ENCODE measurements at regions not wholly inside any gene's neighbourhood (a gene's known extent, or its start where the extent isn't known, plus 50 kb on each side); places are given as distances from the start of the nearest gene placed in this dataset.

DNA sequence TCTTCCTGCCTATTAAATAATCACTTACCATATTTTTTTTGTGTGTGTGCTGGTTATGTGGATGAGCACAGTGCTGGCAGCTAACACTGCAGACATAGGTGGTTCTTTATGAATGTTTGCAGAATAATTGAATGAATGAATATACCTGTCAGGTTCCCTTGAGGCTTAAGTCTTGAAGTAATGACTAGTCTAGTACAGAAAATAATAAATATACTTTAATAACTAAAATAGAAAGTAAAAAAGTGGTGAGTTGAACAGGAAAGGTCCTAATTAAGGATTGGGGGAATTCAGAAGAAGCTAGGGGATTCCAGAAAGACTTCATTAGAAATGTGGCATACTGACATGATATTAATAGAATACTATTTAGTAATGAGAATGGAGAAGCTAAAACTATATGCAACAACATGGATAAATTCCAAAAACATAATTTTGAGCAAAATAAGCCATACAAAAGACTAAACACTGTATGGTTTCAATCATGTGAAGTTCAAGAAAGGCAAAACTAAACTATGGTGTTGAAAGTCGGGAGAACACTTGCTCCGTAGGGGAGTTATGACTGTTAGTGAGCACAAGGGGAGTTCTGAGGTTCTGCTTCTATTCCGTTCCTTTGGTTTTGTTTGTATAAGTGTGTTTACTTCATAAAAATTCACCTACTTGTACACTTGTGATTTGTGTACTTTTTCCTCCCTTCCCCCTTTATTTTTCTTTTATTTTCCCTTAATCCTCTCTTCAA is 464.6 kb downstream of the MTX2 start:
- ChIA-PET POLR2A (no interaction called here), CTCF (interaction anchor here (0.6 kb wide), 1 partner anchor 34 kb away, joined by 3 read pairs; no protein-coding TSS in a partner anchor)
- Histone ChIP-seq H3K9me3 (ENCODE audit: control insufficient read depth, insufficient read depth, low read length) (no peaks in the 10 kb centered on the region), H3K27ac (ENCODE audit: low read depth, low read length) (no peak overlapping the region), H3K4me3 (ENCODE audit: low read depth, low read length) (no peak overlapping the region), H3K27me3 (ENCODE audit: control insufficient read depth, insufficient read depth, low read length) (no peaks in the 10 kb centered on the region)
- no peak for DNase-seq (ENCODE audit: low read depth, low spot score)
- TF ChIP-seq, protein P1, sequence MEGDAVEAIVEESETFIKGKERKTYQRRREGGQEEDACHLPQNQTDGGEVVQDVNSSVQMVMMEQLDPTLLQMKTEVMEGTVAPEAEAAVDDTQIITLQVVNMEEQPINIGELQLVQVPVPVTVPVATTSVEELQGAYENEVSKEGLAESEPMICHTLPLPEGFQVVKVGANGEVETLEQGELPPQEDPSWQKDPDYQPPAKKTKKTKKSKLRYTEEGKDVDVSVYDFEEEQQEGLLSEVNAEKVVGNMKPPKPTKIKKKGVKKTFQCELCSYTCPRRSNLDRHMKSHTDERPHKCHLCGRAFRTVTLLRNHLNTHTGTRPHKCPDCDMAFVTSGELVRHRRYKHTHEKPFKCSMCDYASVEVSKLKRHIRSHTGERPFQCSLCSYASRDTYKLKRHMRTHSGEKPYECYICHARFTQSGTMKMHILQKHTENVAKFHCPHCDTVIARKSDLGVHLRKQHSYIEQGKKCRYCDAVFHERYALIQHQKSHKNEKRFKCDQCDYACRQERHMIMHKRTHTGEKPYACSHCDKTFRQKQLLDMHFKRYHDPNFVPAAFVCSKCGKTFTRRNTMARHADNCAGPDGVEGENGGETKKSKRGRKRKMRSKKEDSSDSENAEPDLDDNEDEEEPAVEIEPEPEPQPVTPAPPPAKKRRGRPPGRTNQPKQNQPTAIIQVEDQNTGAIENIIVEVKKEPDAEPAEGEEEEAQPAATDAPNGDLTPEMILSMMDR (IDR thresholded peaks at IDR 0.05; ENCODE audit: low read depth, low read length) = no peak

DNA sequence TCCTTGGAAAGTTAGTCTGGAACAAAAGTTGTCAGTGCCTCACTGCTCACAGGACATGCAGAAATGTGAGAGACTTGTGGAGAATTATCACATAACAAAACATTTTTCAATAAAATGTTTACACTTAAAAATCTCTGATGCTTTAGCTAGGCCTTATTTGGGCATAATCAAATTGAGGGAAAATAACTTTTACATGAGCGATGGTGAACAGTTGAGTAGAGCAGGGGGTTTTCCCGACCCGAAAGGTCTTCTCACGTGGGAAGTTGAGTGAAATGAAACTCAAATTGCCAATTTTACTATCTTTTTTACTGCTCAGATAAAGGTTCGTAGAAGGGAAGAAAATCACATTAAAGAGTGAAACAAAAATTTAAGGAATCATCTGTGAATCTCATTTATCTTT is 465.6 kb downstream of the MTX2 start:
- no peak for DNase-seq (ENCODE audit: low read depth, low spot score)
- Histone ChIP-seq H3K4me3 (ENCODE audit: low read depth, low read length) (no peak overlapping the region), H3K27me3 (ENCODE audit: control insufficient read depth, insufficient read depth, low read length) (no peaks in the 10 kb centered on the region), H3K27ac (ENCODE audit: low read depth, low read length) (no peak overlapping the region), H3K9me3 (ENCODE audit: control insufficient read depth, insufficient read depth, low read length) (no peaks in the 10 kb centered on the region)
- CTCF ChIA-PET = no interaction called here
- TF ChIP-seq, protein P1 (IDR thresholded peaks at IDR 0.05; ENCODE audit: low read depth, low read length) = no peak
- POLR2A ChIA-PET = no interaction called here

DNA sequence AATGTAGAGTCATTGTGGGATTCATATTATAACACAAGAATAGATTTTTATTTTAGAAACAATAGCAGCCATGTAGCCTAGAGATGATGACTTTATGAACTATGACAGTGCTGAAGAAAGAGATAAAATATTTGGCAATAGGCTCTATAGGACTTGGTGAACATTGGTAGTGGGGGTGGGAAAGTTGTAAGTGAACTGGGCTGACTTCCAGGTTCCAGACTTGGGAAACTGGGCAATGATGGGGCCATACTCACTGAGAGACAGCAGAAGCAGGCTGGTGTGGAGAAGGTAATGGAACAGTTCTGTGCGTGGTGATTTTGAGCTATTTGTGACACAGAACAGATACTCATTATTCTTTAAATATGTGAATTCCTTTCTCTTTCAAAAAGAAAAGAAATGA is 470.3 kb upstream of the HNRNPA3 start:
- Histone ChIP-seq H3K4me3 (ENCODE audit: low read depth, low read length) (no peak overlapping the region), H3K27me3 (ENCODE audit: control insufficient read depth, insufficient read depth, low read length) (no peaks in the 10 kb centered on the region), H3K27ac (ENCODE audit: low read depth, low read length) (no peak overlapping the region), H3K9me3 (ENCODE audit: control insufficient read depth, insufficient read depth, low read length) (no peaks in the 10 kb centered on the region)
- TF ChIP-seq, protein P1 (IDR thresholded peaks at IDR 0.05; ENCODE audit: low read depth, low read length) = no peak
- ChIA-PET CTCF (no interaction called here), POLR2A (no interaction called here)
- DNase-seq (ENCODE audit: low read depth, low spot score) = no peak

DNA sequence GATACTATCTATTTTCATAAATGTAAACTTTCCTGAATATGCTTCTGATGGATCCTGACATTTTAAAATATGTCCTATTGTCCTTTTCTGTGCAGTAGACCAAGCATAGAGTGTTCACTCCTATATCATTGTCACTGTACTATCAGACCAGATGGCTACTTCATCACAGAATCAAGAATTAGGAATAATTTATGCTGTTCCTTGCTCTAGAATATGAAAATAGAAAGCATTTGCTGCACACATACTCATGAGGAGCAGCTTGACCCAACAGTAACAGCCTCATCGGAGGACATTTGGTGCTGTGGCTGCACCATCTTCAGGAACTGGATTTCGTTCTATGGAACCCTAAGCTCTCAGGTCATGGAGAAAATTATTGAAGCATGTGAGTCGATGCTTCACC is 468.9 kb upstream of the HNRNPA3 start:
- TF ChIP-seq, protein P1 (IDR thresholded peaks at IDR 0.05; ENCODE audit: low read depth, low read length) = no peak
- H3K27me3 ChIP-seq (ENCODE audit: control insufficient read depth, insufficient read depth, low read length) = no peaks in the 10 kb centered on the region
- H3K27ac ChIP-seq (ENCODE audit: low read depth, low read length) = no peak overlapping the region
- ChIA-PET POLR2A (no interaction called here), CTCF (no interaction called here)
- no peak for DNase-seq (ENCODE audit: low read depth, low spot score)
- H3K4me3 ChIP-seq (ENCODE audit: low read depth, low read length) = no peak overlapping the region
- H3K9me3 ChIP-seq (ENCODE audit: control insufficient read depth, insufficient read depth, low read length) = no peaks in the 10 kb centered on the region

DNA sequence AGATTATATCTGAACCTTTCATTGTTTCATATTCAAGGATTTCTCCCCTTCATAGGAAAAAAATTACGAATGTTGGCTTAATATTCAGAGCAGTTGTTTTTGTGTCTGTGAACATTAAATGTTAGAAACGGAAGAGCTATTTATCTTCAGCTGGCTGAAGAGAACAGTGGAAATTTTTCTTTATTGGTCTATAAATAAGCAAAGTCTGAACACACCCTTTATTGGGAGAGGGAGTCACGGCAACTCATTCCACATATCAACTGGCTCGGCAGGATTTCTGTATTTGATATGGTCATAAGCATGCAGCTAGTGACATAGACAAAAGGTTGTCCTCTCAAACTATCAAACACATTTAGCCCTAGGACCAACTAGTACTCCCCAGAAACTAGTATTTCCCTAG is 468.4 kb upstream of the HNRNPA3 start:
- ChIA-PET POLR2A (no interaction called here), CTCF (no interaction called here)
- H3K4me3 ChIP-seq (ENCODE audit: low read depth, low read length) = no peak overlapping the region
- H3K27me3 ChIP-seq (ENCODE audit: control insufficient read depth, insufficient read depth, low read length) = no peaks in the 10 kb centered on the region
- no peak overlapping the region for H3K27ac ChIP-seq (ENCODE audit: low read depth, low read length)
- H3K9me3 ChIP-seq (ENCODE audit: control insufficient read depth, insufficient read depth, low read length) = no peaks in the 10 kb centered on the region
- TF ChIP-seq, protein P1 (IDR thresholded peaks at IDR 0.05; ENCODE audit: low read depth, low read length) = no peak
- DNase-seq (ENCODE audit: low read depth, low spot score) = no peak

Measured in AG04450 (cell line).